NCI-H226 (cell line): ENCODE measurements at regions not wholly inside any gene's neighbourhood (a gene's known extent, or its start where the extent isn't known, plus 50 kb on each side); places are given as distances from the start of the nearest gene placed in this dataset.
"Not testable (repeated sequence)": the region's sequence is repeated elsewhere in the genome, so short reads cannot be mapped to it uniquely, and the experiment has no call there.

Experiments
- DNase-seq: peaks from one replicate; pipeline ENCODE4 v3.0.0-alpha.2; 2015

- no peak for DNase-seq
These were observed 75.3 kb upstream of the PNPT1 start for GRCh38 chr2:55768991-55769390.

- DNase-seq: no peak
These were observed 73.3 kb upstream of the PNPT1 start for GRCh38 chr2:55766947-55767346.

GRCh38 chr2:55765708-55766107, 72.1 kb upstream of the PNPT1 start:
- DNase-seq: not testable (repeated sequence)

GRCh38 chr2:55763721-55764120, 70.1 kb upstream of the PNPT1 start:
- DNase-seq: no peak

GRCh38 chr2:55761526-55761925, 67.9 kb upstream of the PNPT1 start:
- no peak for DNase-seq

- DNase-seq: no peak
These were observed 67.4 kb upstream of the PNPT1 start for GRCh38 chr2:55761024-55761423.

GRCh38 chr2:55760125-55760524, 66.5 kb upstream of the PNPT1 start:
- no peak for DNase-seq

GRCh38 chr2:55759271-55759921, 65.8 kb upstream of the PNPT1 start:
- DNase-seq: no peak

- DNase-seq: no peak
These were observed 58.3 kb upstream of the PNPT1 start for GRCh38 chr2:55751966-55752365.

- peak; percentile 48 for DNase-seq
These were observed 49.9 kb upstream of the PNPT1 start for GRCh38 chr2:55743583-55743982.
